ENCODE measurements at regions not wholly inside any gene's neighbourhood (a gene's known extent, or its start where the extent isn't known, plus 50 kb on each side); places are given as distances from the start of the nearest gene placed in this dataset.

- TF ChIP-seq CTCF (IDR thresholded peaks at IDR 0.05) (no peak), POLR2AphosphoS5 (IDR thresholded peaks at IDR 0.05) (no peak), EP300 (IDR thresholded peaks at IDR 0.05) (no peak), POLR2A (IDR thresholded peaks at IDR 0.05; ENCODE audit: low read depth) (no peak)
Observed at GRCh38 chr7:109179601-109180000, 609.9 kb downstream of the DNAJB9 start.

Data from esophagus muscularis mucosa (tissue), 4 donors.